Transverse colon (tissue), 4 donors: ENCODE measurements at regions not wholly inside any gene's neighbourhood (a gene's known extent, or its start where the extent isn't known, plus 50 kb on each side); places are given as distances from the start of the nearest gene placed in this dataset.

ENCODE experiments used
- DNase-seq: peaks from one replicate; pipeline ENCODE4 v3.0.0-alpha.2; 2019
- H3K27ac ChIP-seq, 4 donors: fragments of 200-600 bp; sonication (generic); 2 replicates each; pipeline ENCODE4 v1.5.1; 2016 to 2018; ENCODE audit warnings: inconsistent platforms in 4 of 4
- H3K27me3 ChIP-seq: fragments of 200-600 bp; sonication (generic); 2 replicates; pipeline ENCODE4 v1.5.1; 2017; ENCODE audit warnings: inconsistent platforms
- H3K36me3 ChIP-seq, 4 donors: fragments of 200-600 bp; sonication (generic); 2 replicates each; pipeline ENCODE4 v1.5.1; 2017 to 2019; ENCODE audit warnings: inconsistent platforms in 4 of 4
- H3K4me1 ChIP-seq, 4 donors: fragments of 200-600 bp; sonication (generic); 2 replicates each; pipeline ENCODE4 v1.5.1; 2017 to 2020; ENCODE audit warnings: inconsistent platforms in 4 of 4
- H3K4me3 ChIP-seq, 4 donors: fragments of 200-600 bp; sonication (generic); 1 replicate in 1 of 4; 2 replicates in 3 of 4; pipeline versions ENCODE4 v1.5.1 to v1.6.1; 2017 to 2019; ENCODE audit warnings: inconsistent platforms in 4 of 4
- H3K9me3 ChIP-seq, 2 donors: fragments of 200-600 bp; sonication (generic); 2 replicates each; pipeline ENCODE4 v1.5.1; 2017 to 2019; ENCODE audit warnings: inconsistent platforms in 2 of 2
- EP300 ChIP-seq: sonication (generic); formaldehyde crosslinking; IDR thresholded peaks from one replicate; pipeline ENCODE4 v1.6.1; 2017; ENCODE audit warnings: antibody characterized with exemption, low read depth
- POLR2A ChIP-seq: fragments of 450-650 bp; IDR thresholded peaks from one replicate; pipeline ENCODE4 v1.6.1; 2016; ENCODE audit warnings: antibody characterized with exemption, mild to moderate bottlenecking, moderate library complexity
- POLR2AphosphoS5 ChIP-seq, 3 donors: sonication (generic); formaldehyde crosslinking; IDR thresholded peaks; one replicate each; pipeline ENCODE4 v1.6.1; 2016; ENCODE audit warnings: antibody characterized with exemption in 3 of 3
- WGBS, 2 donors: methylation state at CpG; one replicate each; pipeline ENCODE4 v1.1.5; 2018; ENCODE audit warnings: low coverage in 1 of 2; 5-methylcytosine and 5-hydroxymethylcytosine counted together
- in situ Hi-C, 4 donors: fragments of 200-750 bp; cut with MboI; loops; one replicate each; pipeline versions ENCODE4 v1.15.0 to v1.15.1; 2017; ENCODE audit warnings: low sequenced_read_pairs in 3 of 4, low pct_ligation_motif_present in 1 of 4, low pct_unique_long_range_greater_than_20kb in 1 of 4
- intact Hi-C: fragments of 100-400 bp; cut with DNase I; formaldehyde crosslinking; loops from one replicate; pipeline ENCODE4 v1.15.1; 2023; ENCODE audit warnings: low total_unique reads
- TF ChIP-seq, protein P1 (sequence below), 5 experiments: fragments of 200-600 bp in 3 of 5; fragments of 450-650 bp in 2 of 5; sonication (generic) in 3 of 5; IDR thresholded peaks; 1 replicate in 2 of 5; 2 replicates in 3 of 5; pipeline ENCODE4 v1.5.1; 2016 to 2017; ENCODE audit warnings: antibody characterized with exemption in 5 of 5, inconsistent platforms in 3 of 5, mild to moderate bottlenecking in 2 of 5, moderate library complexity in 1 of 5

DNA sequence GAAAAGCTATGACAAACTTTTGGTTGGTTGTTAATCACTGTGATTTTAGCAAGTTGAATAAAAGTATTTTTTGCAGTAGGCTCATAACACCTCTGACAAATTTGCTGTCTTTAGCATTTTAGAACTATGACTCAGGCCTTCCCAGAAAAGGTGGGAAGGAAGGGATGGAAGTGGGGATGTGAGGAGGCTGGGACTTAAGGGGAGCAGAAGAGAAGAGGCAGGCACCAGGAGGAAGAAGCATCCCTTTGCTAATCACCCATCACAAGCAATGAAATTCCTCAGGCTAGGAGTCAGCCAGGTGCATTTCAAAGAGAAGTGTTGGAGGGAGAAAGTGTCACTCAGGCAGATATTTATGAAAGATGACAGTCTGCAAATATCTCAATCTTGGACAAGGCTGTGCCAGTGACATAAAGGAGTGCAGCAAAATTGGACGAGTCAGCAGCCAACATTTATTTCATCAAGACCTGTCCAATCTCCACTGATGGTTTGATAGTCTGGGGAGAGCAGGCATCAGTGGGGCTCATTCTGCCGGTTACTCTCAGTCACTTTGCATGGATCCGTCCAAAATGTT, 337.3 kb upstream of the ARRDC4 start:
- no peak for DNase-seq
- Histone ChIP-seq H3K27ac (no peak overlapping the region), H3K36me3 (no peaks in the 10 kb centered on the region), H3K9me3 (no peaks in the 10 kb centered on the region), H3K4me3 (no peak overlapping the region), H3K4me1 (no peaks in the 10 kb centered on the region), H3K27me3 (no peaks in the 10 kb centered on the region)
- 81 to 88% methylated on average over 3 of the region's 3 CpGs for WGBS, 2 donors
- TF ChIP-seq POLR2A (no peak), EP300 (no peak), POLR2AphosphoS5 (IDR thresholded peaks at IDR 0.05) (no peak)
- TF ChIP-seq, protein P1, sequence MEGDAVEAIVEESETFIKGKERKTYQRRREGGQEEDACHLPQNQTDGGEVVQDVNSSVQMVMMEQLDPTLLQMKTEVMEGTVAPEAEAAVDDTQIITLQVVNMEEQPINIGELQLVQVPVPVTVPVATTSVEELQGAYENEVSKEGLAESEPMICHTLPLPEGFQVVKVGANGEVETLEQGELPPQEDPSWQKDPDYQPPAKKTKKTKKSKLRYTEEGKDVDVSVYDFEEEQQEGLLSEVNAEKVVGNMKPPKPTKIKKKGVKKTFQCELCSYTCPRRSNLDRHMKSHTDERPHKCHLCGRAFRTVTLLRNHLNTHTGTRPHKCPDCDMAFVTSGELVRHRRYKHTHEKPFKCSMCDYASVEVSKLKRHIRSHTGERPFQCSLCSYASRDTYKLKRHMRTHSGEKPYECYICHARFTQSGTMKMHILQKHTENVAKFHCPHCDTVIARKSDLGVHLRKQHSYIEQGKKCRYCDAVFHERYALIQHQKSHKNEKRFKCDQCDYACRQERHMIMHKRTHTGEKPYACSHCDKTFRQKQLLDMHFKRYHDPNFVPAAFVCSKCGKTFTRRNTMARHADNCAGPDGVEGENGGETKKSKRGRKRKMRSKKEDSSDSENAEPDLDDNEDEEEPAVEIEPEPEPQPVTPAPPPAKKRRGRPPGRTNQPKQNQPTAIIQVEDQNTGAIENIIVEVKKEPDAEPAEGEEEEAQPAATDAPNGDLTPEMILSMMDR (IDR thresholded peaks at IDR 0.05), result no peak
- in situ Hi-C loops (no loop called here), intact Hi-C loops (no loop called here)

DNA sequence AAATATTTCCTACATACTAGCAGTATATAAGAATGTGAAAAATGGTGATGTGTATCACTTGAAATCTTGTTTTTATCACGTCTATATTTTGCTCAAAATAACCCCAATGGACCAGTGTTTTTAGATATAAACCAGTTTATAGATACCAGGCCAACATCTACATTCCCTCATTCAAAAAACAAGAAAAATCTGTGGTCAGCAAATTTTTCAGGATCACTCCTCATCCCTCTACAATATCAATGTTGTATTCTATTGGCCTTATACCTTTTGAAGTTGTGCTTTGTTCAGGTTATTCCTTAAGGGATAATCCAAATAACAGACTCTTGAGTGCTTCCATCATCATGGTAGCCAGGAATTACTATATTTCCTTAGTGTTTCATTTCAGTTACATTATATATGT, 332.9 kb upstream of the ARRDC4 start:
- intact Hi-C loops, result no loop called here
- TF ChIP-seq, protein P1 (IDR thresholded peaks at IDR 0.05), result no peak
- TF ChIP-seq POLR2AphosphoS5 (IDR thresholded peaks at IDR 0.05), result no peak
- TF ChIP-seq EP300, result no peak
- no peak for DNase-seq

DNA sequence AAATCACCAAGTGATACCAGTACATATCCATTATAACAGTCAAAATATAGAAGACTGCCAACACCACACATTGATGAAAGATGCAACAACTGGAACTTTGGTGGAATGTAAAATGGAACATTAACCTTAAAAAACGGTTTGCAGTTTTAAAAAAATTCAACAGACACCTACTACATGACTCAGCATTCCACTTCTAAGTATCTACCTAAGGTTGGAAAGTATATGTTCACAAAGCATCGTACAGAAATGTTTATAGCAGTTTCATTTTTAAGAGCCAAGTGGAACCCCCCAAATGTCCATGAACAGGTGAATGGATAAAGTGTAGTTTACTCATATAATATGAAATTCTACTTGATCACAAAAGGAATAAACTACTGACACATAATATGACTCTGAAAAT, 314.7 kb upstream of the ARRDC4 start:
- in situ Hi-C loops, result no loop called here
- Histone ChIP-seq H3K27ac (no peak overlapping the region), H3K36me3 (no peaks in the 10 kb centered on the region), H3K4me1 (no peaks in the 10 kb centered on the region), H3K27me3 (no peaks in the 10 kb centered on the region), H3K9me3 (no peaks in the 10 kb centered on the region), H3K4me3 (no peak overlapping the region)
- TF ChIP-seq, protein P1 (IDR thresholded peaks at IDR 0.05), result no peak
- TF ChIP-seq POLR2AphosphoS5 (IDR thresholded peaks at IDR 0.05), result no peak
- no peak for TF ChIP-seq POLR2A
- TF ChIP-seq EP300, result no peak
- intact Hi-C loops, result no loop called here
- 49 to 51% methylated on average over 2 of the region's 2 CpGs for WGBS, 2 donors
- DNase-seq, result no peak

More for the DNA sequence above, 332.9 kb upstream of the ARRDC4 start:
- Histone ChIP-seq H3K9me3 (no peaks in the 10 kb centered on the region), H3K4me3 (no peak overlapping the region), H3K36me3 (no peaks in the 10 kb centered on the region), H3K4me1 (no peaks in the 10 kb centered on the region), H3K27me3 (no peaks in the 10 kb centered on the region), H3K27ac (no peak overlapping the region)
- in situ Hi-C loops, result no loop called here
- 58 to 70% methylated on average over 1 of the region's 1 CpG for WGBS, 2 donors

DNA sequence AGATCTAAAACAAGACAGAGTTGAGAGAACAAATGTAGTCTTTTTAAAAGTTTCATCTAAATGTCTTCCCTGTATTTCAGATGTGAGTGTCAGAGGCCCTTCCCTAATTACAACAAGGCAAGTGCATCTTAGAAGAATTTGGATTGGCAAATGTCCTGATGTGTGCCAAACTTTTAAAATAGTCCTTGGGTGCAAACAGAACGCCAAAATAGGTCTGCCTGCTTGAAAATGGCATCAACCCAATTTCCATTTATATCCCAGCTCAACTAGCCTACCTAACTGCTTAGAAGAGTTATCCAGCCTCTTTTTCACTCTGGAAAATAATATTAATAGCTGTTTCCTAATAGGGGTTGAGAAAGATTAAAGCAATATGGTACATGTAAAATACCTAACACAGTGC, 311.8 kb upstream of the ARRDC4 start:
- intact Hi-C loops (no loop called here), in situ Hi-C loops (no loop called here)
- no peak for DNase-seq
- no peaks in the 10 kb centered on the region for H3K36me3 ChIP-seq
- no peak for TF ChIP-seq POLR2A
- TF ChIP-seq, protein P1 (IDR thresholded peaks at IDR 0.05), result no peak
- TF ChIP-seq EP300, result no peak
- TF ChIP-seq POLR2AphosphoS5 (IDR thresholded peaks at IDR 0.05), result no peak
- peaks cover 0 to 12% (median 2%) of the 10 kb centered on the region in 4 donors for H3K4me1 ChIP-seq
- H3K4me3 ChIP-seq, result no peak overlapping the region
- H3K9me3 ChIP-seq, result no peaks in the 10 kb centered on the region
- H3K27me3 ChIP-seq, result peaks cover 11% of the 10 kb centered on the region
- no peak overlapping the region for H3K27ac ChIP-seq
- WGBS, 2 donors, result 58 to 75% methylated on average over 1 of the region's 1 CpG
